GM12892 (cell line): ENCODE measurements at regions not wholly inside any gene's neighbourhood (a gene's known extent, or its start where the extent isn't known, plus 50 kb on each side); places are given as distances from the start of the nearest gene placed in this dataset.
"Not testable (repeated sequence)": the region's sequence is repeated elsewhere in the genome, so short reads cannot be mapped to it uniquely, and the experiment has no call there.

Experiments used
- DNase-seq: peaks from one replicate; pipeline ENCODE4 v3.0.0; 2011; ENCODE audit not compliant: insufficient read length
- FAIRE-seq: peaks from 2 replicates; lab custom pipeline; 2011; peaks lifted over from hg19 to GRCh38; lab: Jason Lieb, UNC
- POLR2A ChIP-seq: IDR thresholded peaks from 2 replicates; pipeline ENCODE4 v1.6.1; 2011; ENCODE audit warnings: low read depth, low read length, control low read depth
- POLR2AphosphoS5 ChIP-seq: IDR thresholded peaks from 2 replicates; pipeline ENCODE4 v1.6.1; 2011; ENCODE audit warnings: low read depth, low read length, control low read depth
- TAF1 ChIP-seq: IDR thresholded peaks from 2 replicates; pipeline ENCODE4 v1.6.1; 2011; ENCODE audit warnings: low read depth, mild to moderate bottlenecking, control low read depth, low read length, borderline replicate concordance

DNA sequence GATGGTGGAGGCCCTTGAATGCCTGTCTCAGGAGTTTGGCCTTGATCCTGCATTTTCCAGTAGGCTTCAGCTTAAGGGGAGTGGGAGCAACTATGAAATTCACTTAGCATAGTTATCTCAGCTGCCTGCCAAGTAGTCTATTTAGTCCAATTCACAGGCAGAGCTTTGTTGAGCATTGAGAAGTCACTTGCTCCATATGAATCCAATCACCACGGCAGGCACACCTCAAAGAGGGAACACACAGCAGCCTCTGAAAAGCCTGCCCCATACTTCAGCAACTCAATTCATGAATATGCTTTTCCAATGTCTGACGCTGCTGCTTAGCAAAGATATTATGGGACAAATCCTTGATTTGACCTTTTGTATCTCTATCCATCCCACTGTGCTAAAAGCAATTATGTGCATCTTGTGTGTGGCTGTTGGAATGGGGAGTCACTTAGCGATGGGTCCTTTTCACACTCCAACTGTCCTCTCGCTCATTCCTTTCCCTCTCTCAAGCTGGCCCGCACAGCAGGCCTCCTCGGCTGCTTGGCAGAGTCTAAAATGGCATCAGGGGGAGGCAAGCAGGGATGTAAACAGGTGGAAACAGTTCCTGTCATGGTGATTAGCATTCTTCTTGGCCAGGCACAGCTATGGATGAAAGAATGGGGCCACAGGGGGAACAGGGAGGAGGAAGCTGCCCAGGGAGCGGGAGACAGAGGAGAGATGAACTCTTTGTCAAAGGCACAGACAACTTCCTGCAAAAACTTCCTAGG lies 56.0 kb upstream of the LRPPRC start:
- DNase-seq = no peak
- TF ChIP-seq TAF1 (no peak), POLR2AphosphoS5 (no peak), POLR2A (no peak)
- no peak for FAIRE-seq

DNA sequence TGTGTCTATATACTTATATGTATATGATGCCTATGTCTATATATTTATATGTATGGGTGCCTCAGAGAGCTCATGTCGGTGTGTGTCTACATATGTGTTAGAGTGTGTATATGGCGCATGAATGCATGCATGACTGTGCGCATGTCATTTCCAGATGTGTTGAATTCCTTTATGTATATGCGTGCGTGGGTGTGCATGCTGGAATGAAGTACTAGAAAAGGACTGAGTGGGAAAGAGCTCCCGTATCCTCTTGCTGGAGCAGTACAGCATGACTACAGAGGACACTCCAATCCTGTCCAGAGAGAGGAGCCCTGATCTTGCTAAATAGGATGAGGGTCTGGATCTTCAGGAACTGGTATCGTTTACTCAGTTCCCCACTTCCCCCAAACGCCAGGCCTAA lies 56.8 kb upstream of the LRPPRC start:
- TF ChIP-seq TAF1 (no peak), POLR2AphosphoS5 (no peak), POLR2A (no peak)
- DNase-seq = no peak
- FAIRE-seq = no peak

DNA sequence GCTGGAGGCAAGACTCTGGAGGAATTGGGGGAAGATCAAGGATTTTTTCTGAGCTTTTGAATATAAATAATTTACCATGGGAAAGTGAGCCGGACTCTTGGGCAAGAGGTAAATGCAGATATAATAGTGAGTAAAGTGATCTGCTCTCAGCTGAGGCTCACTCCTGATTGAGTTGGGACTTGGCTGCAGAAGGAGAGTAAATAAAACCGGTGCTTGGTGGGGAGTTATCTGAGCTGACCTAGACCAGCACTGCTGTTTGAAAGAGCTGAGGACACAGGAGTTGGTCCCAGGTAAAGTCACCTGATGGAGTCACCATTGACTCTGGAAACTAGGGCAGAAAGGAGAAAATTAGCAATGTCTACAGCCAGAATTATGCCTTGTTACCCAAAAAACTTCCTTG lies 57.3 kb upstream of the LRPPRC start:
- FAIRE-seq (no peak), DNase-seq (no peak)
- TF ChIP-seq POLR2AphosphoS5 (no peak), POLR2A (no peak), TAF1 (no peak)

DNA sequence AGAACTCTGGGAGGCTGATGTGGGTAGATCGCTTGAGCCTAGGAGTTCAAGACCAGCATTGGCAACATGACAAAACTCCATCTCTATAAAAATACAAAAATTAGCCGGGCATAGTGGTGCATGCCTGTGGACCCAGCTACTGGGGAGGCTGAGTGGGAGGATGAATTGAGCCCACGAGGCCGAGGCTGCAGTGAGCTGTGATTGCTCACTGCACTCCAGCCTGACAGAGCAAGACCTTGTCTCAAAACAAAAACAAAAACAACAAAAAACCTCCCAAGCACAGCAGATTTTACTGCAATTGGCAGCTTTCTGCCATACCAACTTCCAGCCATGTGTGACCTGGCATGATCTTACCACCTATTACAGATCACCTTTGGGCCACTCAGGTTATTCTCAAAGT lies 57.7 kb upstream of the LRPPRC start:
- no peak for DNase-seq
- no peak for FAIRE-seq
- no peak for TF ChIP-seq TAF1
- no peak for TF ChIP-seq POLR2AphosphoS5
- TF ChIP-seq POLR2A = no peak

DNA sequence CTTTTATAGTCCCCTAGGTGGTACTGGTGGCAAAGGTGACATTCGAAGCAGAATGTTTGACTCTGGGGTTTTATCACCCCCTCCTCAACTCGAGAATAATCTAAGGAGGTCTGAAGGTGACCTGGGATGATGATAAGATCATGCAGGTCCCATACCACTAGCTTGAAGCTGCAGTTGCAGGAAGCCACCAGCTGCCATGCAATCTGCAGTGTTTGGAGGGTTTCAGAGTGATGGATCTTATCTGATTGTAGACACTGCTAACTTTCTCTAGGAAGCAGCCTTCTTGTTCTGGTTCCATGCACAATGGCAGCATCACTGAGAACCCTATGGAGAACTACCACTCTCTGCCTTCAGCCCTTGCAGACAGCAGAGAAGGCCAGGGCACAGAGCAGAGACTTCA lies 59.4 kb upstream of the LRPPRC start:
- no peak for TF ChIP-seq TAF1
- no peak for DNase-seq
- FAIRE-seq = no peak

DNA sequence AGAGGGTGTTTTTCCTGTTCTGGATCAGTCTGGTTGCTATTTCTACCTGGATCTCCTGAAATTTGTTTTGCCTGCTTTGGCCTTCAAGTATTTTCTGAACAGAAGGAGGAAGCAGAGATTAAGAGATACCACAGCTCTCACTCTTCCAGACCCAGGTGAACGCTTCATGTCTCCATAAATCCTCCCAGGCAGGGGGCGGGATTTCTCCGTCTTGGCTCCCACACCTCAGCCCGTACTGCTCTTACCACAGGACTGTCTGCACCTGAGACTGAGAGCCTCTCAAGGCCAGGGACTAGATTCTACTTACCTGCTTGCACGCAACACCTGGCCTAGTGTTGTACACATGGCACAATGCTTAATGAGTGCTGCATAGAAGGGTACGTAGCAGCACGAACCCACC lies 59.9 kb upstream of the LRPPRC start:
- no peak for FAIRE-seq
- TF ChIP-seq POLR2AphosphoS5 = no peak
- no peak for TF ChIP-seq POLR2A
- TF ChIP-seq TAF1 = no peak

DNA sequence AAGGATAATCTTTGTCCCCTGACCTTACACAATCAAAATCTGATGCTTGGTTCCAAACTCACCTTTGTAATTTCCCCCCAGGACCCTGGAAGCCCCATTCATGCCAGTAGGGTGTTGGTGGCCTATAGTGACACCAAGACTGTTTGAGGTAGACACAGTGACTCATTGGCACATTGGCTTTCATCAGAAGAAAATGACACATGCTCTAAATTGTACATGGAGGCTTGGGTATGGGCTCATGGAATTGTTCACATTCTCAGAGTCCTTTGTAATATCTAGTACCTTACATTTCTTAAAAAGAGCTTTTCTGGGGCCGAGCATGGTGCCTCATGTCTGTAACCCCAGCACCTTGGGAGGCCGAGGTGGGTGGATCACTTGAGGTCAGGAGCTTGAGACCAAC lies 61.2 kb upstream of the LRPPRC start:
- no peak for FAIRE-seq
- DNase-seq = no peak
- TF ChIP-seq POLR2AphosphoS5 = no peak

More for the DNA sequence above, 59.9 kb upstream of the LRPPRC start:
- no peak for DNase-seq

DNA sequence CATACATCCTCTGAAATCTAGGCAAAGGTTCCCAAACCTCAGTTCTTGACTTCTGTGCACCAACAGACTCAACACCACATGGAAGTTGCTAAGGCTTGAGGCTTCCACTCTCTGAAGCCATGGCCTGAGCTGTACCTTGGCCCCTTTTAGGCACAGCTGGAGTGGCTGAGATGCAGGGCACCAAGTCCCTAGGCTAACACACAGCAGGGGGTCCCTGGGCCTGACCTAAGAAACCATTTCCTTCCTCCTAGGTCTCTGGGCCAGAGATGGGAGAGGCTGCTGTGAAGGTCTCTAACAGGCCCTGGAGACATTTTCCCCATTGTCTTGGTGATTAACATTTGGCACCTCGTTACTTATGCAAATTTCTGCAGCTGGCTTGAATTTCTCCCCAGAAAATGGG lies 64.5 kb upstream of the LRPPRC start:
- DNase-seq, FAIRE-seq: not testable (repeated sequence)

DNA sequence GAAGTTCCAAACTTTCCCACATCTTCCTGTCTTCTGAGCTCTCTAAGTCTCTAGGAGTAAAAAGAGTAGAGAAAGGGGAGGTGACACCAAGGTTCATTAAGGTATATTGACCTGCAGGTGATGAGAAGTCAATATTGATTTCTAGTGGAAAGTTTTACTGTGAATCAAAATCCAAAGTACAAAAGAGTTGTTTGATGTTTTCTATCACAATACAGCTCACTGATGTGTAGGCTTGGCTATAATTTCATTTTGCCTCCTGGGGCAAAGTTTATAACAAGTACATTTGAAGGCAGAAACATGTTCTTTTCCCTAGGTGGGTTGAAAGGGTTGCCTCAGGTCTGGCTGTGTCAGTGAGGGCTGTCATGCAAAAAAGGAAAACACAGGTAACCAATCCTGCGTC lies 65.2 kb upstream of the LRPPRC start:
- DNase-seq (no peak), FAIRE-seq (no peak)
- TF ChIP-seq POLR2A (no peak), POLR2AphosphoS5 (no peak), TAF1 (no peak)

DNA sequence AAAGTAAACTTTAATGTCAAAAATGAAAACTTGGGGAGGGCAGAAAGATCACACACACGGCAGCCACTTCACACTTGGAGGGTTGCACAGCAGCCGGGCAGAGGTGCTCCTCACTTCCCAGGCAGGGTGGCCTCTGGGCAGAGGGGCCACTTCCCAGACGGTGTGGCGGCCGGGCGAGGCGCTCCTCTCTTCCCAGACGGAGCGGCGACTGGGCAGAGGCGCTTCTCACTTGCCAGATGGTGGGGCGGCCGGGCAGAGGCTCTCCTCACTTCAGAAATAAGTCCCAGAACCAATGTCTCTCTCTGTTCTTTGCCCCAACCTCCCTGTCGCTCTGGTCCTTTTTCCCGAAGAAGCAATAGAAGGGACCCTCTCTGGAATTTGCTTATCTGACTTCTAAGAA lies 65.7 kb upstream of the LRPPRC start:
- TF ChIP-seq POLR2AphosphoS5 (no peak), TAF1 (no peak), POLR2A (no peak)
- DNase-seq = no peak
- no peak for FAIRE-seq

DNA sequence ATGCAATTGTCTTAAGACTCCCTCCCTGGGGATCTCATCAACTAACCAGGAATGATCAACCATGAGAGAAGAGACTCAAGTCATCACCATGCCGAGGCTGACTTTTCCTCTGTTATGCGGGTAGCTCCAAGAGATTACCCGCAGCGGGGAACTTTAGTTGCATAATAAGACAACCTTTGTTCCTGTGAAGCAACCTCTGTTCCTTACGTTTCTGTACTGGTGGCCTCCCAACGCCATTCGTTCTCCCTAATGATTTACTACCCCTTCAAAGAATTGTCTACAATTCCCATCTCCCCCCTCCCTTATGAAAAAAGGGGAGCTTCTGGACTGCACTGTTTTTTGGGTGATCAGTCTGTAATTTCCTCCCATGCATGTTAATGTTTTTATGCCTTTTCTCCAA lies 66.1 kb upstream of the LRPPRC start:
- DNase-seq = no peak
- no peak for FAIRE-seq
- TF ChIP-seq TAF1 (no peak), POLR2AphosphoS5 (no peak), POLR2A (no peak)

DNA sequence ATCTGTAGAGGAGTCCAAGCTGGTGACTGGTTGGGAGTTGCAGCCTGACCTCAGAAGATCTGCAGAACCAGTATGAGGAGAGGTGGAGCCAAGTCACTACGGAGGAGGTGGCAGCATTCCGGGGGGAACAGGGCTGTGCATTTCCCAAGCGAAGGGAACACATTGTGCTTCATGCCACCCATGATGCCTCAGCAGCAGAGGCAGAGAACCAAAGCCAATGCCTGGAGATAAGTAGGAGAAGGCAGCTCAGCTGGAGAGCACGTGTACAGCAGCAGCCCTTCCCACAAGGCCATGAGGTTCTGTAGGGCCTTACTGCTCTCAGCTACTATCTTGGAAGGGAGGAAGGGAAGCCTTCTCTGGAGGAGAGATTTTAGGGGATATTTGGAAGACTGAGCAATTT lies 67.2 kb upstream of the LRPPRC start:
- no peak for DNase-seq
- TF ChIP-seq TAF1 (no peak), POLR2A (no peak), POLR2AphosphoS5 (no peak)
- no peak for FAIRE-seq

DNA sequence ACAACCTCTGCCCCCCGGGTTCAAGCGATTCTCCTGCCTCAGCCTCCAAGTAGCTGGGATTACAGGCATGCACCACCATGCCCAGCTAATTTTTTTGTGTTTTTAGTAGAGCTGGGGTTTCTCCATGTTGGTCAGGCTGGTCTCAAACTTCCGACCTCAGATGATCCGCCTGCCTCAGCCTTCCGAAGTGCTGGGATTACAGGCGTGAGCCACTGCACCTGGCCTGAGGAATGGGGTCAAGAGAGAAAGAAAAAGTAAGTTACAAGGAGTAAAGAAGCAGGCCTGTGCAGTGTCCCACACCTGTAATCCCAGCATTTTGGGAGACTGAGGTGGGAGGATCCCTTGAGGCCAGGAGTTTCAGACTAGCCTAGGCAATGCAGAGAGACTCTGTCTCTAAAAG lies 68.5 kb upstream of the LRPPRC start:
- not testable (repeated sequence) for FAIRE-seq, DNase-seq

DNA sequence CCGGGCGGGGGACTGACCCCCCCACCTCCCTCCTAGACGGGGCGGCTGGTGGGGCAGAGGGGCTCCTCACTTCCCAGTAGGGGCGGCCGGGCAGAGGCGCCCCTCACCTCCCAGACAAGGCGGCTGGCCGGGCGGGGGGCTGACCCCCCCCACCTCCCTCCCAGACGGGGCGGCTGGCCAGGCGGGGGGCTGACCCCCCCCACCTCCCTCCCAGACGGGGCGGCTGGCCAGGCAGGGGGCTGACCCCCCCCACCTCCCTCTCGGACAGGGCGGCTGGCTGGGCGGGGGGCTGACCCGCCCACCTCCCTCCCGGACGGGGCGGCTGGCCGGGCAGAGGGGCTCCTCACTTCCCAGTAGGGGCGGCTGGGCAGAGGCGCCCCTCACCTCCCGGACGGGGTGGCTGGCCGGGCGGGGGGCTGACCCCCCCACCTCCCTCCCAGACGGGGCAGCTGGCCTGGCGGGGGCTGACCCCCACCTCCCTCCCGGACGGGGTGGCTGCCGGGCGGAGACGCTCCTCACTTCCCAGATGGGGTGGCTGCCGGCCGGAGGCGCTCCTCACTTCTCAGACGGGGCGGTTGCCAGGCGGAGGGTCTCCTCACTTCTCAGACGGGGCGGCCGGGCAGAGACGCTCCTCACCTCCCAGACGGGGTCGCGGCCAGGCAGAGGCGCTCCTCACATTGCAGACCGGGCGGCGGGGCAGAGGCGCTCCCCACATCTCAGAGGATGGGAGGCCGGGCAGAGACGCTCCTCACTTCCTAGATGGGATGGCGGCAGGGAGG lies 71.4 kb upstream of the LRPPRC start:
- DNase-seq, FAIRE-seq: not testable (repeated sequence)

DNA sequence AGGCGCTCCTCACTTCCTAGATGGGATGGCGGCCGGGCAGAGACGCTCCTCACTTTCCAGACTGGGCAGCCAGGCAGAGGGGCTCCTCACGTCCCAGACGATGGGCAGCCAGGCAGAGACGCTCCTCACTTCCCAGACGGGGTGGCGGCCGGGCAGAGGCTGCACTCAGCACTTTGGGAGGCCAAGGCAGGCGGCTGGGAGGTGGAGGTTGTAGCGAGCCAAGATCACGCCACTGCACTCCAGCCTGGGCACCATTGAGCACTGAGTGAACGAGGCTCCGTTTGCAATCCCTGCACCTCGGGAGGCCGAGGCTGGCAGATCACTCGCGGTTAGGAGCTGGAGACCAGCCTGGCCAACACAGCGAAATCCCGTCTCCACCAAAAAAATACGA lies 72.0 kb upstream of the LRPPRC start:
- not testable (repeated sequence) for DNase-seq, FAIRE-seq
